Gastroesophageal sphincter (tissue), 3 donors: ENCODE measurements at regions not wholly inside any gene's neighbourhood (a gene's known extent, or its start where the extent isn't known, plus 50 kb on each side); places are given as distances from the start of the nearest gene placed in this dataset.

Experiments
- EP300 ChIP-seq: sonication (generic); formaldehyde crosslinking; IDR thresholded peaks from one replicate; pipeline ENCODE4 v1.6.1; 2017; ENCODE audit warnings: antibody characterized with exemption, mild to moderate bottlenecking
- POLR2A ChIP-seq, 2 donors: fragments of 450-650 bp; IDR thresholded peaks; one replicate each; pipeline ENCODE4 v1.6.1; 2017; ENCODE audit warnings: antibody characterized with exemption in 2 of 2, mild to moderate bottlenecking in 2 of 2, moderate library complexity in 1 of 2
- POLR2AphosphoS5 ChIP-seq: sonication (generic); formaldehyde crosslinking; IDR thresholded peaks from one replicate; pipeline ENCODE4 v1.6.1; 2017; ENCODE audit warnings: antibody characterized with exemption
- TF ChIP-seq, protein P1 (sequence below), 4 experiments: fragments of 200-600 bp in 2 of 4; fragments of 450-650 bp in 2 of 4; sonication (generic) in 1 of 4; IDR thresholded peaks; one replicate each; pipeline ENCODE4 v1.5.1; 2017 to 2019; ENCODE audit warnings: antibody characterized with exemption in 4 of 4, mild to moderate bottlenecking in 2 of 4, moderate library complexity in 2 of 4

DNA sequence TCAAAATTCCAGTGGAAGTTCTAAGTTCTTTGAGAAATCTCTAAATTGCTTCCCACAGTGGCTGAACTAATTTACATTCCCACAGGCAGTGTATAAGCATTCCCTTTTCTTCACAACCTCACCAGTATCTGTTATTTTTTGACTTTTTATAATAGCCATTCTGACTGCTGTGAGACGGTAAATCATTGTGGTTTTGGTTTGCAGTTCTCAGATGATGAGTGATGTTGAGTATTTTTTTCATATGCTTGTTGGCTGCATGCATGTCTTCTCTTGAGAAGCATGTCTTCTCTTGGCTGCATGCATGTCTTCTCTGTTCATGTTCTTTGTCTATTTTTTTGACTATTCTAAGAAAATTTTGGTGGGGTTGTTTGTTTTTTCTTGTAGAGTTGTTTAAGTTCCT lies 499.6 kb upstream of the CCDC54 start:
- TF ChIP-seq POLR2A (IDR thresholded peaks at IDR 0.05) (no peak), EP300 (no peak), POLR2AphosphoS5 (no peak)
- TF ChIP-seq, protein P1, sequence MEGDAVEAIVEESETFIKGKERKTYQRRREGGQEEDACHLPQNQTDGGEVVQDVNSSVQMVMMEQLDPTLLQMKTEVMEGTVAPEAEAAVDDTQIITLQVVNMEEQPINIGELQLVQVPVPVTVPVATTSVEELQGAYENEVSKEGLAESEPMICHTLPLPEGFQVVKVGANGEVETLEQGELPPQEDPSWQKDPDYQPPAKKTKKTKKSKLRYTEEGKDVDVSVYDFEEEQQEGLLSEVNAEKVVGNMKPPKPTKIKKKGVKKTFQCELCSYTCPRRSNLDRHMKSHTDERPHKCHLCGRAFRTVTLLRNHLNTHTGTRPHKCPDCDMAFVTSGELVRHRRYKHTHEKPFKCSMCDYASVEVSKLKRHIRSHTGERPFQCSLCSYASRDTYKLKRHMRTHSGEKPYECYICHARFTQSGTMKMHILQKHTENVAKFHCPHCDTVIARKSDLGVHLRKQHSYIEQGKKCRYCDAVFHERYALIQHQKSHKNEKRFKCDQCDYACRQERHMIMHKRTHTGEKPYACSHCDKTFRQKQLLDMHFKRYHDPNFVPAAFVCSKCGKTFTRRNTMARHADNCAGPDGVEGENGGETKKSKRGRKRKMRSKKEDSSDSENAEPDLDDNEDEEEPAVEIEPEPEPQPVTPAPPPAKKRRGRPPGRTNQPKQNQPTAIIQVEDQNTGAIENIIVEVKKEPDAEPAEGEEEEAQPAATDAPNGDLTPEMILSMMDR (IDR thresholded peaks at IDR 0.05), result no peak
